ENCODE measurements at regions not wholly inside any gene's neighbourhood (a gene's known extent, or its start where the extent isn't known, plus 50 kb on each side); places are given as distances from the start of the nearest gene placed in this dataset.

DNA sequence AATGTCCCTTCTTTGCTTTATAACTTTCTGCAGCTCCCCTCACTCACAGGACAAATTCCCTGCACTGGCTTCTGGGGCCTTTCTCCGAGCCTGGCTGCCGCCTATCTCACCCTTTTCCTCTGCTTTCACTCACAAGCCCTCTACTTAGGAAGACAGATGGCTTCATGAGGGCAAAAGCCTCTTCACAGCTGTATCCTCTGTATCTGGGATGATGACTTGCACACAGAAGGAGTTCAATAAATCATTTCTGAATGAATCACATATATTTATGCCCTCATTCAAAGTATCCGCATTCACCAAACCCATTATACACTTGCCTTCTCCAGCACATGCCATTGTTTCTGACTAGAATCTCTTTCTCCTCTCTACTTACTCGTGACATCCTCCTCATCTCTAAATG, 159.0 kb upstream of the RIPOR2 start:
- WGBS, 3 donors = 81 to 87% (median 81%) methylated on average over 4 of the region's 4 CpGs
- no peak overlapping the region for H3K27ac ChIP-seq (ENCODE audit: low read depth, low read length)

DNA sequence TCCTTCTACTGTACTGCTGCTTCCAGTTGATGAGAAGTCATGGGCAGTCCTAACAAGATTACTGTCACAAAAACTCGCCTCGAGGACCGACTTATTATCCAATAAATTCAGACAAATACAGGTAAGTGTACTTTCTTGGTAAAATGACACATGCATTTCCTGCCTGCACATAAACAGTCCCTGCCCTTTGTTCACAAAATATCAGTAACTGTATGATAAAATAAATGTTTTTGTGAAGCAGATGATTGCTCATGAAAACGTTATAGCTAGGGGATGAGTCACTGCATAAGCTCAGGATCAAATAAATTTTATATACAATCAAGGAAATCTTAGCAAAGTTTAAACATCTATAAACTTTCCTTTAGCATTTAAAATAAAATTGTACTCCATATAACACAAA, 164.5 kb upstream of the RIPOR2 start:
- WGBS, 3 donors = 45 to 77% (median 71%) methylated on average over 4 of the region's 4 CpGs
- no peak overlapping the region for H3K27ac ChIP-seq (ENCODE audit: low read depth, low read length)

DNA sequence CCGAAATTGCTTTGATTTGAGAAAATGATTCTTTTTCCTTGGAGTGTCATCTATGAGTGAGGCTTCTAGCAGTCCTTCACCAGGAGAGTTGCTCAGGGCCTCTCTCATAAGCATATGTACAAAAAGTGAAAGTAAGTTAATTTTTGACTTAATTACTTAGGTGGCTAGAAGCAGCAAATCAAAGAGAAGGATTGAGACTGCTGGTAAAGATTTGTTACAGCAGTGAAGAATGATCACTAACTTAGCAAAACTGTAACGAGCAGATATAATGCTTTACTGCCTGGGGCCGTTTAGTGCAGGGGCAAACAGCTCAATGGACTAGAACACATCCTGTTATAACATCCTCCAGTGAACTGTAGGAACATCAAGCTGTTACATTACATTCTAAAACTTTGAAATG, 167.8 kb upstream of the RIPOR2 start:
- no peak overlapping the region for H3K27ac ChIP-seq (ENCODE audit: low read depth, low read length)
- WGBS, 3 donors = 58 to 88% (median 75%) methylated on average over 3 of the region's 3 CpGs

GRCh38 chr6:25105070-25105925, 169.5 kb upstream of the RIPOR2 start:
- WGBS, 3 donors = 68 to 79% (median 76%) methylated on average over 7 of the region's 7 CpGs
- H3K27ac ChIP-seq (ENCODE audit: low read depth, low read length) = peak overlapping the region; percentile 49

GRCh38 chr6:25107218-25107617, 171.5 kb upstream of the RIPOR2 start:
- 67 to 88% (median 72%) methylated on average over 2 of the region's 2 CpGs for WGBS, 3 donors
- H3K27ac ChIP-seq (ENCODE audit: low read depth, low read length) = no peak overlapping the region

GRCh38 chr6:25111782-25112181, 167.4 kb upstream of the CARMIL1 start:
- 93 to 98% (median 97%) methylated on average over 1 of the region's 1 CpG for WGBS, 3 donors
- no peak overlapping the region for H3K27ac ChIP-seq (ENCODE audit: low read depth, low read length)

GRCh38 chr6:25112322-25112773, 166.8 kb upstream of the CARMIL1 start:
- no peak overlapping the region for H3K27ac ChIP-seq (ENCODE audit: low read depth, low read length)
- WGBS, 3 donors = 48 to 65% (median 55%) methylated on average over 4 of the region's 4 CpGs

GRCh38 chr6:25113436-25113835, 165.7 kb upstream of the CARMIL1 start:
- 70 to 89% (median 87%) methylated on average over 4 of the region's 4 CpGs for WGBS, 3 donors
- H3K27ac ChIP-seq (ENCODE audit: low read depth, low read length) = no peak overlapping the region

DNA sequence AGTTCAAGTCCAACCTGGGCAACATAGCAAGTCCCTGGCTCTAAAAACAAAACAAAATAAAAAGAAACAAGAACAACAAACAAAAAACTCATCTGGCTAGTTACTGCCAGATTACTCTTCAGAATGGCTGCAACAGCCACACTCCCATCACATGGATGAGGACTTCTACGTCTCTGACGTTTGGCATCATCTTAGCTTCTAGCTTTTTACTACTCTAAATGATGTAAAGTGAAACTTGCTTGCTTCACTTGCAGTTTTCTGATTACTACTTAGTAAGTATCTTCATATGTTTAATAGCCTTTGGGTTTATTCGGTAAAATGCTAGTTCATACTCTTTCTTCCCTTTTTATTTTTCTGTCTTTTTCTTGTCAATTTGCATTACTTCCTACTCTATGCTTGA, 161.1 kb upstream of the CARMIL1 start:
- 85 to 96% (median 86%) methylated on average over 3 of the region's 3 CpGs for WGBS, 3 donors
- H3K27ac ChIP-seq (ENCODE audit: low read depth, low read length) = no peak overlapping the region

DNA sequence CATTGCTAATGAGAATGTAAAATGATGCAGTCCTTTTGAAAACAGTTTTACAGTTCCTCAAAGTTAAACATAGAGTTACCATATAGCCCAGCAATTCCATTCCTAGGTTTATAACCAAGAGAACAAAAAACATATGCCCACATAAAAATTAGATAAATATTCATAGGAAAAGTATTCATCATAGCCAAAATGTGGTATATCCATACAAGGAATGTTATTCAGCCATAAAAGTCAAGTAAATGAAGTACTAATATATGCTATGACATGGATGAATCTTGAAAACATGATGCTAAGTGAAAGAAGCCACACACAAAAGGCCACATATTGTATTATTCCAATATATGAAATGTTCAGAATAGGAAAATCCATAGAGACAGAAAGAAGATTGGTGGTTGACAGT, 158.0 kb upstream of the CARMIL1 start:
- H3K27ac ChIP-seq (ENCODE audit: low read depth, low read length) = no peak overlapping the region

GRCh38 chr6:25122001-25122400, 157.2 kb upstream of the CARMIL1 start:
- no peak overlapping the region for H3K27ac ChIP-seq (ENCODE audit: low read depth, low read length)
- 40 to 69% (median 44%) methylated on average over 2 of the region's 2 CpGs for WGBS, 3 donors

DNA sequence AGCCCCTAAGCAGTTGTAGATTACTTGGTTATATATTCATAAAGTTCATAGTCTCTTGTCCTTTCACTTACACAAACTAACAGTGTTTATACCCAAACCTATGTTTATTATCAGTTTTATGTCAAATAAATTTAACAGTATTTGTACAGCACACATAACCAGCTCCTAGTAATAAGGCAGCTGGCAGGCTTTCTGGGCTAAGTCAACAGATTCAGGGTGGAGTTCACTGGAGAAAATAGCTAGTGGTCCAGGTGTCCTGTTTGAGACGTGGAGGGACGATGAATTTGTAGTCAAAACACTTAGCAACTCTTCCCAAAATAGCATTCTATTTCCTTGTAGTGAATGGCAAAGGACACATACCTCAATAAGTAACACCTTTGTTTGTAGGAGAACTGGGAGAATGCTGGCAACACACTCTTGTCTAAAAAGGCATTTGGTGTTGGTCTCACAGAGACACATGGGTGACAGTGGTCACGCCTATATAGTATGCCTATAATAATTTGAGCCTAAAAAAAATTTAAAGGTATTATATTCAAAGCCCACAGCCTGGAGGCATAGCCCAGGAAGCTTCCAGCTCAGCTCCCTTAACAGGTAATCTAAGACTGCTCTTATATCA, 156.4 kb upstream of the CARMIL1 start:
- WGBS, 3 donors = 39 to 68% (median 66%) methylated on average over 3 of the region's 3 CpGs
- H3K27ac ChIP-seq (ENCODE audit: low read depth, low read length) = no peak overlapping the region

DNA sequence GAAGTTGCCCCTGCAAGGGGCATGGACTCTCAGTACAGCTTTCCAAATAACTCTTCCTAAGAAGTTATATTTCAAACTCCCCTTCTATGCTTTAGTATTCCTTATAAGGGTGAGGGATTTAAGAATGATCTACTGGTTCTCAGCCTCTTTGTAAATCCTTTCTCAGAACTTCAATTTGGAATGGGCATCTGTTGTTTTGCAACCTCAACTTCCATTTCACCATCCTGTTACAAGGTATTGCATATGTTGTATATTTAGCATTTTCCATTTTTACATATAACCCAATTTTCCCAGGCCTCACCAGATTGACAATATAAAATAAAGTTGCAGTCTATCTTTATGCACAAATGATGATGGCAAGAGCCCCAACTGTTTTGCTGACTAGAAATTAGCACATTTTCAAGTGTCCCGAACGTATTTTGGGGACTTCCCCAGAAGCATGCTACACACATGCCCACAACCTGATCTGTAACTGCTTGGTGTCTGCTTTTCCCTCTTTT, 154.9 kb upstream of the CARMIL1 start:
- 60 to 92% (median 70%) methylated on average over 2 of the region's 2 CpGs for WGBS, 3 donors
- no peak overlapping the region for H3K27ac ChIP-seq (ENCODE audit: low read depth, low read length)

GRCh38 chr6:25125736-25126135, 153.4 kb upstream of the CARMIL1 start:
- WGBS, 3 donors = 85 to 91% (median 86%) methylated on average over 5 of the region's 5 CpGs

GRCh38 chr6:25127076-25127837, 151.9 kb upstream of the CARMIL1 start:
- WGBS, 3 donors = 72 to 80% (median 79%) methylated on average over 5 of the region's 5 CpGs
- no peak overlapping the region for H3K27ac ChIP-seq (ENCODE audit: low read depth, low read length)

More at GRCh38 chr6:25125736-25126135, 153.4 kb upstream of the CARMIL1 start:
- no peak overlapping the region for H3K27ac ChIP-seq (ENCODE audit: low read depth, low read length)

DNA sequence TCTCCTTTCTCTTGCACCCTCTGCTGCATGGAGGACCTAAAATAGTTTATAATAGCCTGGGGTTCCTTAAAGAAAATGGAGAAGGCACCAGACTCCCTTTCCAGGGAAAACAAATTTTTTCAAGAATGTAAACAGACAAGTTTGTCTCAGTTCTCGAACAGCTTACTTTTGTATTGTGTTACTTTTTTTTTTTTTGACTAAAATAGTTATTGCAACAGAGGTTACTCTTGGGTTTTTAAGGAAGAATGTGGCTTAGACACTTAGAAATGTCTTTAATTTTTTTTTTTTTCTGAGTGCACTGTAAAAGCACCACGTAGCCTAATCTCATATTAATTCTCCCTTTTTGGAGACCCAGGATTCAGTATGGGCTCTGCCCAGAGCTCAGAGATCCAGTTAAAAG, 148.7 kb upstream of the CARMIL1 start:
- H3K27ac ChIP-seq (ENCODE audit: low read depth, low read length) = no peak overlapping the region
- WGBS, 3 donors = 18 to 40% (median 21%) methylated on average over 2 of the region's 2 CpGs

DNA sequence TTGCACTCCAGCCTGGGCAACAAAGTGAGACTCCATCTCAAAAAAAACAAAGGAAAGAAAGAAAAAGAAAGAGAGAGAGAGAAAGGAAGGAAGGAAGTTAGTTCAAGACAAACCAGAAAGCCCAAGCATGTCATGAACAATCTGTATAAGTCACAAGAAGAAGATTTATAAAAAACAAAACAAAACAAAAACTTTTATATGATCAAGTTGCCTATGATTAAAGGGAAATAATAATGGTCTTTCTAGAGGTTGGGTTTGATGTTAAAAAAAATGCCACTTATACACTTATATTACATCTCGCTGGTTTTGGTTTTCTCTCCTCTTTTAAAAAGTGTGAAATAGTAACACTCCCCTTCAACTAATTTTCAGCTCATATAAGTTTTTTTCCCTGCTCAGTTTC, 146.2 kb upstream of the CARMIL1 start:
- no peak overlapping the region for H3K27ac ChIP-seq (ENCODE audit: low read depth, low read length)
- WGBS, 3 donors = 91 to 93% (median 93%) methylated on average over 1 of the region's 1 CpG

DNA sequence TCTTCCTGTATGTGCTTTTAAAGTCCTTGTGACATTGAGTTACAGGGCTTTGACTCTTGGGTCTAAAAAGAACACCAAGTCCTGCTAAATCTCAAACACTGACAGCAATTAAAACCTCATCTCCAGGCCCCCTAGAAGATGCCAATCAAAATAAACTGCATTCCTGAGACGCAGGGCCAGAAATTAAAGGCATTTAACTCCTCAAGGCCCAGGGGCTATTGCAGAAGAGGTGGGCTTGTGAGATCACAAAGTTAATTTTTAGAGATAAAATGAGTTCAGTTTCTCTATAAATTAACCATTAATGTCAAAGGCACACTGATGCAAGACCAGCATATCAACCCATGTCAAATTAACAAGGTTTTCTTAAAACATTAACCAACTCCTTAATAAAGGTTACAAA, 145.6 kb upstream of the CARMIL1 start:
- H3K27ac ChIP-seq (ENCODE audit: low read depth, low read length) = no peak overlapping the region
- WGBS, 3 donors = 33 to 46% (median 45%) methylated on average over 1 of the region's 1 CpG

DNA sequence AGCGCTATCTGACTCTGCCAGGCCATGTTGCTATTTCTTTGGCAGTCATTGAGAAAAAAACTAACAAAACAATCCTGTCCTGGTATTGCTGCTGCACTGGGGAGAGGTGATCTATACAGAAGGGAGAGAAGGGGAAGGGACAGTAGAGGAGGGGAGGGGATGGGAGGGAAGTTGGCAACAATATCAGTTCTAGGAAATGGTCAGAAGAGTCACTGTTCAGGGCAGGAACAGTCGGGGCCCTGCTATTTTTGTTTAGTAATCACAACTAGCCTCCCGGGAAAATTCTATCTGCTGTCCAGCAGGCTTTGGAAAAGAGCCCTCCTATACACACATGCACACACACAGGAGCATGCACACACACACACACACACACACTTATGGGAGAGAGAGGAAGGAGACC, 142.3 kb upstream of the CARMIL1 start:
- WGBS, 3 donors = 15 to 53% (median 21%) methylated on average over 3 of the region's 3 CpGs
- H3K27ac ChIP-seq (ENCODE audit: low read depth, low read length) = peak overlapping the region; percentile 13
